IMR-90 (cell line): ENCODE measurements at regions not wholly inside any gene's neighbourhood (a gene's known extent, or its start where the extent isn't known, plus 50 kb on each side); places are given as distances from the start of the nearest gene placed in this dataset.
"Not testable (repeated sequence)": the region's sequence is repeated elsewhere in the genome, so short reads cannot be mapped to it uniquely, and the experiment has no call there.

Experiments
- ATAC-seq: fragments of 200-7000 bp; cut with Tn5 transposase; 2 replicates; pipeline ENCODE4 v1.9.1; 2020; ENCODE audit warnings: low read depth, mild to moderate bottlenecking, moderate library complexity
- BruUV-seq: library from RNA; stranded (reverse); fragments of 400-500 nt; replicated peaks from 2 replicates; lab custom pipeline; 2021; lab: Mats Ljungman, UMichigan
- CTCF ChIA-PET: fragments of 300-600 bp; formaldehyde crosslinking; extraction: SDS; loops from one replicate; lab custom pipeline; 2021; ENCODE audit warnings: antibody characterized with exemption; lab: Yijun Ruan, JAX
- POLR2A ChIA-PET: fragments of 300-600 bp; sonication (Branson Sonifier 250); formaldehyde crosslinking; loops from one replicate; lab custom pipeline; 2022; ENCODE audit warnings: antibody characterized with exemption; ENCODE audit not compliant: unreplicated experiment; lab: Charles Lee
- DNase-seq: peaks from one replicate; pipeline ENCODE4 v3.0.0; 2013
- H2AFZ ChIP-seq: replicated peaks from 2 replicates; pipeline ENCODE3; 2013; ENCODE audit warnings: low read length, mild to moderate bottlenecking; ENCODE audit not compliant: poor library complexity
- H2AK5ac ChIP-seq: 2 replicates; pipeline ENCODE4 v1.6.1; 2013; ENCODE audit warnings: low read depth, low read length, inconsistent platforms
- H2AK9ac ChIP-seq: replicated peaks from 2 replicates; pipeline ENCODE3; 2013; ENCODE audit warnings: mild to moderate bottlenecking, low read depth, low read length, moderate library complexity; ENCODE audit not compliant: poor library complexity
- H2BK120ac ChIP-seq: 2 replicates; pipeline ENCODE4 v1.6.1; 2013; ENCODE audit warnings: low read depth, low read length, inconsistent platforms
- H2BK15ac ChIP-seq: 3 replicates; pipeline ENCODE4 v1.6.1; 2013; ENCODE audit warnings: low read depth, low read length, inconsistent platforms
- H2BK20ac ChIP-seq: 2 replicates; pipeline ENCODE4 v1.6.1; 2013; ENCODE audit warnings: low read depth, mild to moderate bottlenecking, inconsistent platforms, low read length, moderate library complexity
- H2BK5ac ChIP-seq: 2 replicates; pipeline ENCODE4 v1.6.1; 2013; ENCODE audit warnings: mild to moderate bottlenecking, low read depth, low read length, inconsistent platforms; ENCODE audit not compliant: poor library complexity, severe bottlenecking
- H3K14ac ChIP-seq: replicated peaks from 2 replicates; pipeline ENCODE4 v1.6.1; 2013; ENCODE audit warnings: low read depth, low read length, inconsistent platforms
- H3K18ac ChIP-seq: 2 replicates; pipeline ENCODE4 v1.6.1; 2013; ENCODE audit warnings: low read depth, low read length, control low read depth
- H3K23ac ChIP-seq: 2 replicates; pipeline ENCODE4 v1.6.1; 2013; ENCODE audit warnings: low read depth, low read length, inconsistent platforms
- H3K27ac ChIP-seq: 2 replicates; pipeline ENCODE4 v1.5.1; 2013; ENCODE audit warnings: mild to moderate bottlenecking, control low read depth, low read length; ENCODE audit not compliant: insufficient read depth
- H3K27me3 ChIP-seq: 2 replicates; pipeline ENCODE4 v1.6.1; 2013; ENCODE audit warnings: low read length; ENCODE audit not compliant: control insufficient read depth, insufficient read depth
- H3K36me3 ChIP-seq: 2 replicates; pipeline ENCODE4 v1.6.1; 2013; ENCODE audit warnings: low read length, mixed read lengths; ENCODE audit not compliant: control insufficient read depth, insufficient read depth
- H3K4ac ChIP-seq: 2 replicates; pipeline ENCODE4 v1.6.1; 2013; ENCODE audit warnings: low read depth, low read length, inconsistent platforms
- H3K4me1 ChIP-seq: 2 replicates; pipeline ENCODE4 v1.6.1; 2013; ENCODE audit warnings: low read length, mixed read lengths; ENCODE audit not compliant: control insufficient read depth, insufficient read depth
- H3K4me2 ChIP-seq: 2 replicates; pipeline ENCODE4 v1.6.1; 2013; ENCODE audit warnings: low read depth, mild to moderate bottlenecking, control low read depth, low read length, moderate library complexity
- H3K4me3 ChIP-seq: 2 replicates; pipeline ENCODE4 v1.5.1; 2013; ENCODE audit warnings: low read depth, mild to moderate bottlenecking, control low read depth, low read length, moderate library complexity; ENCODE audit not compliant: insufficient read depth
- H3K56ac ChIP-seq: 2 replicates; pipeline ENCODE4 v1.6.1; 2013; ENCODE audit warnings: low read length, inconsistent platforms; ENCODE audit not compliant: insufficient read depth; ENCODE audit errors: extremely low read depth
- H3K79me1 ChIP-seq, 2 experiments: 2 replicates each; pipeline ENCODE4 v1.6.1; 2013; ENCODE audit warnings: low read length in 2 of 2, inconsistent platforms in 1 of 2, low read depth in 1 of 2
- H3K9ac ChIP-seq: 2 replicates; pipeline ENCODE4 v1.6.1; 2013; ENCODE audit warnings: low read depth, low read length, control low read depth
- H3K9me1 ChIP-seq: 2 replicates; pipeline ENCODE4 v1.6.1; 2013; ENCODE audit warnings: low read length, inconsistent platforms; ENCODE audit not compliant: insufficient read depth
- H3K9me3 ChIP-seq: 2 replicates; pipeline ENCODE4 v1.6.1; 2013; ENCODE audit warnings: low read length; ENCODE audit not compliant: control insufficient read depth, insufficient read depth
- H4K20me1 ChIP-seq: 2 replicates; pipeline ENCODE4 v1.6.1; 2013; ENCODE audit warnings: low read length, inconsistent platforms; ENCODE audit not compliant: insufficient read depth
- H4K5ac ChIP-seq: 2 replicates; pipeline ENCODE4 v1.6.1; 2013; ENCODE audit warnings: mild to moderate bottlenecking, low read depth, low read length, control low read depth
- H4K8ac ChIP-seq, 2 experiments: 2 replicates each; pipeline ENCODE4 v1.6.1; 2013; ENCODE audit warnings: low read depth in 2 of 2, low read length in 2 of 2, control low read depth in 1 of 2, inconsistent platforms in 1 of 2
- H4K91ac ChIP-seq: 2 replicates; pipeline ENCODE4 v1.6.1; 2013; ENCODE audit warnings: low read depth, low read length, inconsistent platforms; ENCODE audit not compliant: insufficient read depth
- WGBS, 2 experiments: methylation state at CpG; one replicate each; pipeline versions ENCODE4 v1.1.5 to v1.1.7; 2013; ENCODE audit warnings: missing lambda C conversion rate in 2 of 2; ENCODE audit not compliant: insufficient read length in 1 of 2; ENCODE audit errors: extremely low coverage in 2 of 2; 5-methylcytosine and 5-hydroxymethylcytosine counted together
- dilution Hi-C: fragments of 300-500 bp; cut with HindIII; formaldehyde crosslinking; loops from one replicate; pipeline ENCODE4 v1.14.3; 2018; ENCODE audit warnings: low sequenced_read_pairs; ENCODE audit not compliant: unreplicated experiment
- in situ Hi-C: fragments of 300-500 bp; cut with MboI; formaldehyde crosslinking; loops from 3 replicates; pipeline ENCODE4 v1.14.3; 2019; ENCODE audit warnings: low sequenced_read_pairs, inconsistent platforms, mixed read lengths
- intact Hi-C: fragments of 100-400 bp; cut with micrococcal nuclease; formaldehyde crosslinking; loops from 2 replicates; pipeline ENCODE4 v1.10.0; 2022

DNA sequence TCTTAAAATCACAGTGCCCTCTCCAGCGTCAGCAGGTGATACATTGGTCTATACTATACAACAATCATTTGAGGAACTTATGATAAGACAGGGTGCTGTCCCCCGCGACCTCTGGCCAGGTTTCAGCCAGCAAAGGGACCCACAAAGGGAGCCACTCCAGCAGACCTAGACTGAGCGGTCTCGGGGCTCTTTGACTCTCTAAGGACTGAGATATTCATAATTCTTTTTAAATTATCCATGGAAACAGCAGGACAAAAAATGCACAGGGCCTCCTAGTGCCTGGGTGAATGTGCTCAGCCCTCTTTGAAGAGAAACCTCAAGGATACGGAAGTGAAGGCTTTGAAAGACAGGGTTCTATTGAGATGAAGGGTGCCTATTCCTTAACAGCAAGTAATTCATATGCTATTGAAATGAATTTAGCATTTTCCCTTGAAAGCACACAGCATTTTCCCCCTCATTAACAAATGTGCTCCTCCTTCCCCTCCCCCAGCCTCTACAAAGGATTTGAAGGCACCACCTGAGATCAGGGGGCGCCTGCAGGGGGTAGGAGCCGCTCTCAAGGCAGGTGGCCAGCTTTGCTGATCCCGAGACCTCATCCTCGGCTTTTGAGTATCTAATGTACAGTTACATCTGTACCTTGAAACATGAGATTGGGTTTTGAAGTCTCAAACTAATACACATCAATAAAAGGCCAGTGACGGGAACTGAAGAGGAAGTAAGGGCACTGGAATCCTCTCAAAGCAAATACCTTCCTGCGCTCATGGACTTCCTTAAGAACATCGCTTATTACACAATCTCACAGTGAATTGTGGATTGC lies 65.3 kb upstream of the UNC93A start:
- H3K9me3 ChIP-seq, H2AK9ac ChIP-seq, H2BK15ac ChIP-seq, H4K5ac ChIP-seq, H3K4ac ChIP-seq, H2AFZ ChIP-seq, H2BK20ac ChIP-seq, H4K8ac ChIP-seq, H2BK5ac ChIP-seq, in situ Hi-C loops, DNase-seq, BruUV-seq, H3K9ac ChIP-seq, H2BK120ac ChIP-seq, H3K4me2 ChIP-seq, POLR2A ChIA-PET, H3K27ac ChIP-seq, CTCF ChIA-PET, H3K14ac ChIP-seq, H4K91ac ChIP-seq, H2AK5ac ChIP-seq, H3K4me3 ChIP-seq, H3K9me1 ChIP-seq, H3K56ac ChIP-seq, ATAC-seq, H3K36me3 ChIP-seq, H3K18ac ChIP-seq, dilution Hi-C loops, H3K79me1 ChIP-seq, H3K23ac ChIP-seq, H4K20me1 ChIP-seq, H3K4me1 ChIP-seq, intact Hi-C loops, H3K27me3 ChIP-seq: not testable (repeated sequence)
- no CpG with 5 or more reads among the region's 13 CpGs for WGBS, 2 experiments
